ENCODE measurements at regions not wholly inside any gene's neighbourhood (a gene's known extent, or its start where the extent isn't known, plus 50 kb on each side); places are given as distances from the start of the nearest gene placed in this dataset.

DNA sequence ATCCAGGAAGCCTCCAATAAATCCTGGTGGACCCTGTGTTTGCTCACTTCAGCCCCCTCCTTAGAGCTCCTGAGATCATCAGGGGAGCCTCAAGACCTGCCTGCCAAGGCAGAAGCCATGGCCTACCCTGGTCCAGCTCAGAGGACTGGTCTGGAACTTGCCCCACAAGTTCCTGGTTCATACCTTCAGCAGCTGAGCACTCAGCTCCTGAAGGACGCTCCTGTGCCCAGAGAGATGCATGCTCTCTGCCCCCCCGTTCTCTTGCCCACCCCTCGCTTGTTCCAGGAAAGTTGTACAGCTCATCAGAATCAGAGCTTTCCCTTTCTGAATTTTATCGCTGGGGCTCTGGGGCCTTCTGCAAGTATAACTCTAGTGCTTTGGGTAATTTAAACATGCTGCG is 210.5 kb upstream of the ISX start:
- no peaks in the 10 kb centered on the region for H3K4me1 ChIP-seq (ENCODE audit: control insufficient read depth, extremely low read depth, insufficient read depth, low read length)
- H3K4me2 ChIP-seq (ENCODE audit: control insufficient read depth, extremely low read depth, insufficient read depth, low read depth, low read length): no peak overlapping the region
- H3K27me3 ChIP-seq (ENCODE audit: control insufficient read depth, extremely low read depth, insufficient read depth, low read length): no peaks in the 10 kb centered on the region
- H3K4me3 ChIP-seq (ENCODE audit: control insufficient read depth in 2 of 3, extremely low read depth in 1 of 3, insufficient read depth in 2 of 3, low read depth in 1 of 3, low read length in 3 of 3): no peak overlapping the region
- FAIRE-seq (no peak), DNase-seq (ENCODE audit: low read depth, low spot score) (no peak)
- no peaks in the 10 kb centered on the region for H3K36me3 ChIP-seq (ENCODE audit: control insufficient read depth in 2 of 2, extremely low read depth in 1 of 2, insufficient read depth in 2 of 2, low read length in 2 of 2)
- no peak overlapping the region for H2AFZ ChIP-seq (ENCODE audit: control insufficient read depth, low read length)
- H4K20me1 ChIP-seq (ENCODE audit: control insufficient read depth, extremely low read depth, insufficient read depth, low read length): no peaks in the 10 kb centered on the region
- TF ChIP-seq, protein P1, sequence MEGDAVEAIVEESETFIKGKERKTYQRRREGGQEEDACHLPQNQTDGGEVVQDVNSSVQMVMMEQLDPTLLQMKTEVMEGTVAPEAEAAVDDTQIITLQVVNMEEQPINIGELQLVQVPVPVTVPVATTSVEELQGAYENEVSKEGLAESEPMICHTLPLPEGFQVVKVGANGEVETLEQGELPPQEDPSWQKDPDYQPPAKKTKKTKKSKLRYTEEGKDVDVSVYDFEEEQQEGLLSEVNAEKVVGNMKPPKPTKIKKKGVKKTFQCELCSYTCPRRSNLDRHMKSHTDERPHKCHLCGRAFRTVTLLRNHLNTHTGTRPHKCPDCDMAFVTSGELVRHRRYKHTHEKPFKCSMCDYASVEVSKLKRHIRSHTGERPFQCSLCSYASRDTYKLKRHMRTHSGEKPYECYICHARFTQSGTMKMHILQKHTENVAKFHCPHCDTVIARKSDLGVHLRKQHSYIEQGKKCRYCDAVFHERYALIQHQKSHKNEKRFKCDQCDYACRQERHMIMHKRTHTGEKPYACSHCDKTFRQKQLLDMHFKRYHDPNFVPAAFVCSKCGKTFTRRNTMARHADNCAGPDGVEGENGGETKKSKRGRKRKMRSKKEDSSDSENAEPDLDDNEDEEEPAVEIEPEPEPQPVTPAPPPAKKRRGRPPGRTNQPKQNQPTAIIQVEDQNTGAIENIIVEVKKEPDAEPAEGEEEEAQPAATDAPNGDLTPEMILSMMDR (optimal IDR thresholded peaks at IDR 0.05 in 1 of 3, IDR thresholded peaks at IDR 0.05 in 1 of 3, conservative IDR thresholded peaks at IDR 0.05 in 1 of 3; ENCODE audit: extremely low read depth in 1 of 3, insufficient read depth in 2 of 3, low read length in 3 of 3): no peak
- TF ChIP-seq EZH2 (IDR thresholded peaks at IDR 0.05; ENCODE audit: low read length): no peak
- no peaks in the 10 kb centered on the region for H3K9me1 ChIP-seq (ENCODE audit: control insufficient read depth, extremely low read depth, insufficient read depth, low read length)
- H3K27ac ChIP-seq (ENCODE audit: control insufficient read depth, insufficient read depth, low read length): no peak overlapping the region
- H3K9me3 ChIP-seq (ENCODE audit: control insufficient read depth, low read depth, low read length): no peaks in the 10 kb centered on the region
- no peak overlapping the region for H3K9ac ChIP-seq (ENCODE audit: control insufficient read depth, extremely low read depth, insufficient read depth, low read length)
- dilution Hi-C loops (cut with MboI; ENCODE audit: extremely low pct_ligation_motif_present, low sequenced_read_pairs): no loop called here
- H3K79me2 ChIP-seq (ENCODE audit: control insufficient read depth, insufficient read depth, low read length): no peaks in the 10 kb centered on the region

DNA sequence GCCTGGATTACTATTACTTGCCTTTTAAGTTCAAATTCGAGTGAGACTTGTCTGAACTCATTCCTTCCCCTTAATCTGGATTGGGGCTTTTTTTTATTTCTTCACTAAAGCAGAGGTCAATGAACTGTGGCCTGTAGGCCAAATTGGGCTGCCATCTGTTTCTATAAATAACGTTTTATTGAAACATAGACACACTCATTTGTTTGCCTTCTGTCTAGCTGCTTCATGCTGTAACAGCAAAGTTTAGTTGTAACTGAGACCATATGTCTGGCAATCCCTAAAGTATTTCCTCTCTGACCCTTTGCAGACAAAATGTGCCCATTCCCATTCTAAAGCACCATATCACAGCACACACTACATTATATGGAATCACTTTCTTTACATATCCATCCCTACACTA is 207.9 kb upstream of the ISX start:
- no peak for FAIRE-seq

More for the DNA sequence above, 207.9 kb upstream of the ISX start:
- TF ChIP-seq EZH2 (IDR thresholded peaks at IDR 0.05; ENCODE audit: low read length): no peak
- TF ChIP-seq, protein P1 (optimal IDR thresholded peaks at IDR 0.05 in 1 of 3, IDR thresholded peaks at IDR 0.05 in 1 of 3, conservative IDR thresholded peaks at IDR 0.05 in 1 of 3; ENCODE audit: extremely low read depth in 1 of 3, insufficient read depth in 2 of 3, low read length in 3 of 3): no peak
- H2AFZ ChIP-seq (ENCODE audit: control insufficient read depth, low read length): no peak overlapping the region
- H3K27ac ChIP-seq (ENCODE audit: control insufficient read depth, insufficient read depth, low read length): no peak overlapping the region
- H3K79me2 ChIP-seq (ENCODE audit: control insufficient read depth, insufficient read depth, low read length): no peaks in the 10 kb centered on the region
- no peaks in the 10 kb centered on the region for H3K36me3 ChIP-seq (ENCODE audit: control insufficient read depth in 2 of 2, extremely low read depth in 1 of 2, insufficient read depth in 2 of 2, low read length in 2 of 2)
- no peak overlapping the region for H3K4me2 ChIP-seq (ENCODE audit: control insufficient read depth, extremely low read depth, insufficient read depth, low read depth, low read length)
- no peak overlapping the region for H3K4me3 ChIP-seq (ENCODE audit: control insufficient read depth in 2 of 3, extremely low read depth in 1 of 3, insufficient read depth in 2 of 3, low read depth in 1 of 3, low read length in 3 of 3)
- no peaks in the 10 kb centered on the region for H3K27me3 ChIP-seq (ENCODE audit: control insufficient read depth, extremely low read depth, insufficient read depth, low read length)
- no peaks in the 10 kb centered on the region for H3K9me3 ChIP-seq (ENCODE audit: control insufficient read depth, low read depth, low read length)
- dilution Hi-C loops (cut with MboI; ENCODE audit: extremely low pct_ligation_motif_present, low sequenced_read_pairs): no loop called here
- no peak for DNase-seq (ENCODE audit: low read depth, low spot score)
- no peaks in the 10 kb centered on the region for H4K20me1 ChIP-seq (ENCODE audit: control insufficient read depth, extremely low read depth, insufficient read depth, low read length)
- H3K9me1 ChIP-seq (ENCODE audit: control insufficient read depth, extremely low read depth, insufficient read depth, low read length): no peaks in the 10 kb centered on the region
- no peak overlapping the region for H3K9ac ChIP-seq (ENCODE audit: control insufficient read depth, extremely low read depth, insufficient read depth, low read length)
- no peaks in the 10 kb centered on the region for H3K4me1 ChIP-seq (ENCODE audit: control insufficient read depth, extremely low read depth, insufficient read depth, low read length)

All from keratinocyte (primary cell).